ENCODE measurements at regions not wholly inside any gene's neighbourhood (a gene's known extent, or its start where the extent isn't known, plus 50 kb on each side); places are given as distances from the start of the nearest gene placed in this dataset.

GRCh38 chr11:100575860-100576717 is 111.0 kb upstream of the ARHGAP42 start:
- Histone ChIP-seq H3K27me3 (ENCODE audit: control insufficient read depth in 2 of 2, insufficient read depth in 2 of 2, low read length in 2 of 2) (no peaks in the 10 kb centered on the region), H3K4me3 (ENCODE audit: low read length in 2 of 2) (no peak overlapping the region), H3K9ac (ENCODE audit: low read depth in 1 of 2, low read length in 2 of 2) (no peak overlapping the region), H3K27ac (ENCODE audit: low read depth in 2 of 2, low read length in 2 of 2) (no peak overlapping the region), H3K9me3 (ENCODE audit: control insufficient read depth in 2 of 2, low read length in 2 of 2) (no peaks in the 10 kb centered on the region), H3K4me1 (ENCODE audit: control insufficient read depth in 2 of 2, insufficient read depth in 2 of 2, low read length in 2 of 2) (no peaks in the 10 kb centered on the region), H3K36me3 (ENCODE audit: control insufficient read depth in 2 of 2, insufficient read depth in 2 of 2, low read length in 2 of 2) (no peaks in the 10 kb centered on the region)

- H3K27ac ChIP-seq (ENCODE audit: low read depth in 2 of 2, low read length in 2 of 2), result no peak overlapping the region
- no peaks in the 10 kb centered on the region for H3K9me3 ChIP-seq (ENCODE audit: control insufficient read depth in 2 of 2, low read length in 2 of 2)
- H3K4me1 ChIP-seq (ENCODE audit: control insufficient read depth in 2 of 2, insufficient read depth in 2 of 2, low read length in 2 of 2), result no peaks in the 10 kb centered on the region
- H3K36me3 ChIP-seq (ENCODE audit: control insufficient read depth in 2 of 2, insufficient read depth in 2 of 2, low read length in 2 of 2), result no peaks in the 10 kb centered on the region
- H3K4me3 ChIP-seq (ENCODE audit: low read length in 2 of 2), result no peak overlapping the region
- no peak overlapping the region for H3K9ac ChIP-seq (ENCODE audit: low read depth in 1 of 2, low read length in 2 of 2)
- no peaks in the 10 kb centered on the region for H3K27me3 ChIP-seq (ENCODE audit: control insufficient read depth in 2 of 2, insufficient read depth in 2 of 2, low read length in 2 of 2)
Measured at GRCh38 chr11:100576718-100577021, 110.4 kb upstream of the ARHGAP42 start.

- Histone ChIP-seq H3K4me3 (ENCODE audit: low read length in 2 of 2) (no peak overlapping the region), H3K4me1 (ENCODE audit: control insufficient read depth in 2 of 2, insufficient read depth in 2 of 2, low read length in 2 of 2) (no peaks in the 10 kb centered on the region), H3K27ac (ENCODE audit: low read depth in 2 of 2, low read length in 2 of 2) (no peak overlapping the region), H3K36me3 (ENCODE audit: control insufficient read depth in 2 of 2, insufficient read depth in 2 of 2, low read length in 2 of 2) (no peaks in the 10 kb centered on the region), H3K27me3 (ENCODE audit: control insufficient read depth in 2 of 2, insufficient read depth in 2 of 2, low read length in 2 of 2) (peaks cover 0 to 3% of the 10 kb centered on the region in 2 donors), H3K9ac (ENCODE audit: low read depth in 1 of 2, low read length in 2 of 2) (no peak overlapping the region), H3K9me3 (ENCODE audit: control insufficient read depth in 2 of 2, low read length in 2 of 2) (no peaks in the 10 kb centered on the region)
Measured at GRCh38 chr11:100578831-100579311, 108.2 kb upstream of the ARHGAP42 start.

- H3K4me1 ChIP-seq (ENCODE audit: control insufficient read depth in 2 of 2, insufficient read depth in 2 of 2, low read length in 2 of 2), result no peaks in the 10 kb centered on the region
- peaks cover 0 to 3% of the 10 kb centered on the region in 2 donors for H3K27me3 ChIP-seq (ENCODE audit: control insufficient read depth in 2 of 2, insufficient read depth in 2 of 2, low read length in 2 of 2)
- H3K36me3 ChIP-seq (ENCODE audit: control insufficient read depth in 2 of 2, insufficient read depth in 2 of 2, low read length in 2 of 2), result no peaks in the 10 kb centered on the region
- no peak overlapping the region for H3K27ac ChIP-seq (ENCODE audit: low read depth in 2 of 2, low read length in 2 of 2)
- no peak overlapping the region for H3K9ac ChIP-seq (ENCODE audit: low read depth in 1 of 2, low read length in 2 of 2)
- H3K4me3 ChIP-seq (ENCODE audit: low read length in 2 of 2), result no peak overlapping the region
- H3K9me3 ChIP-seq (ENCODE audit: control insufficient read depth in 2 of 2, low read length in 2 of 2), result no peaks in the 10 kb centered on the region
Measured at GRCh38 chr11:100581318-100581717, 105.8 kb upstream of the ARHGAP42 start.

- H3K36me3 ChIP-seq (ENCODE audit: control insufficient read depth in 2 of 2, insufficient read depth in 2 of 2, low read length in 2 of 2), result no peaks in the 10 kb centered on the region
- H3K9me3 ChIP-seq (ENCODE audit: control insufficient read depth in 2 of 2, low read length in 2 of 2), result no peaks in the 10 kb centered on the region
- no peaks in the 10 kb centered on the region for H3K4me1 ChIP-seq (ENCODE audit: control insufficient read depth in 2 of 2, insufficient read depth in 2 of 2, low read length in 2 of 2)
- H3K4me3 ChIP-seq (ENCODE audit: low read length in 2 of 2), result no peak overlapping the region
- no peak overlapping the region for H3K27ac ChIP-seq (ENCODE audit: low read depth in 2 of 2, low read length in 2 of 2)
- H3K9ac ChIP-seq (ENCODE audit: low read depth in 1 of 2, low read length in 2 of 2), result no peak overlapping the region
- peaks cover 0 to 3% of the 10 kb centered on the region in 2 donors for H3K27me3 ChIP-seq (ENCODE audit: control insufficient read depth in 2 of 2, insufficient read depth in 2 of 2, low read length in 2 of 2)
Measured at GRCh38 chr11:100584201-100584985, 102.7 kb upstream of the ARHGAP42 start.

- Histone ChIP-seq H3K27me3 (ENCODE audit: control insufficient read depth in 2 of 2, insufficient read depth in 2 of 2, low read length in 2 of 2) (peaks cover 0 to 3% of the 10 kb centered on the region in 2 donors), H3K4me1 (ENCODE audit: control insufficient read depth in 2 of 2, insufficient read depth in 2 of 2, low read length in 2 of 2) (no peaks in the 10 kb centered on the region), H3K9ac (ENCODE audit: low read depth in 1 of 2, low read length in 2 of 2) (no peak overlapping the region), H3K4me3 (ENCODE audit: low read length in 2 of 2) (no peak overlapping the region), H3K9me3 (ENCODE audit: control insufficient read depth in 2 of 2, low read length in 2 of 2) (no peaks in the 10 kb centered on the region), H3K27ac (ENCODE audit: low read depth in 2 of 2, low read length in 2 of 2) (no peak overlapping the region), H3K36me3 (ENCODE audit: control insufficient read depth in 2 of 2, insufficient read depth in 2 of 2, low read length in 2 of 2) (no peaks in the 10 kb centered on the region)
Measured at GRCh38 chr11:100585728-100586127, 101.4 kb upstream of the ARHGAP42 start.

- no peak overlapping the region for H3K27ac ChIP-seq (ENCODE audit: low read depth in 2 of 2, low read length in 2 of 2)
- no peak overlapping the region for H3K4me3 ChIP-seq (ENCODE audit: low read length in 2 of 2)
- H3K4me1 ChIP-seq (ENCODE audit: control insufficient read depth in 2 of 2, insufficient read depth in 2 of 2, low read length in 2 of 2), result no peaks in the 10 kb centered on the region
- H3K9me3 ChIP-seq (ENCODE audit: control insufficient read depth in 2 of 2, low read length in 2 of 2), result no peaks in the 10 kb centered on the region
- H3K36me3 ChIP-seq (ENCODE audit: control insufficient read depth in 2 of 2, insufficient read depth in 2 of 2, low read length in 2 of 2), result no peaks in the 10 kb centered on the region
- H3K27me3 ChIP-seq (ENCODE audit: control insufficient read depth in 2 of 2, insufficient read depth in 2 of 2, low read length in 2 of 2), result peaks cover 0 to 3% of the 10 kb centered on the region in 2 donors
- no peak overlapping the region for H3K9ac ChIP-seq (ENCODE audit: low read depth in 1 of 2, low read length in 2 of 2)
Measured at GRCh38 chr11:100586361-100587101, 100.6 kb upstream of the ARHGAP42 start.

- no peaks in the 10 kb centered on the region for H3K27me3 ChIP-seq (ENCODE audit: control insufficient read depth in 2 of 2, insufficient read depth in 2 of 2, low read length in 2 of 2)
- no peak overlapping the region for H3K9ac ChIP-seq (ENCODE audit: low read depth in 1 of 2, low read length in 2 of 2)
- no peaks in the 10 kb centered on the region for H3K9me3 ChIP-seq (ENCODE audit: control insufficient read depth in 2 of 2, low read length in 2 of 2)
- no peak overlapping the region for H3K27ac ChIP-seq (ENCODE audit: low read depth in 2 of 2, low read length in 2 of 2)
- no peak overlapping the region for H3K4me3 ChIP-seq (ENCODE audit: low read length in 2 of 2)
- H3K4me1 ChIP-seq (ENCODE audit: control insufficient read depth in 2 of 2, insufficient read depth in 2 of 2, low read length in 2 of 2), result no peaks in the 10 kb centered on the region
- H3K36me3 ChIP-seq (ENCODE audit: control insufficient read depth in 2 of 2, insufficient read depth in 2 of 2, low read length in 2 of 2), result no peaks in the 10 kb centered on the region
Measured at GRCh38 chr11:100592619-100593260, 94.3 kb upstream of the ARHGAP42 start.

- Histone ChIP-seq H3K4me3 (ENCODE audit: low read length in 2 of 2) (no peak overlapping the region), H3K9ac (ENCODE audit: low read depth in 1 of 2, low read length in 2 of 2) (no peak overlapping the region), H3K27me3 (ENCODE audit: control insufficient read depth in 2 of 2, insufficient read depth in 2 of 2, low read length in 2 of 2) (no peaks in the 10 kb centered on the region), H3K27ac (ENCODE audit: low read depth in 2 of 2, low read length in 2 of 2) (no peak overlapping the region), H3K36me3 (ENCODE audit: control insufficient read depth in 2 of 2, insufficient read depth in 2 of 2, low read length in 2 of 2) (no peaks in the 10 kb centered on the region), H3K4me1 (ENCODE audit: control insufficient read depth in 2 of 2, insufficient read depth in 2 of 2, low read length in 2 of 2) (no peaks in the 10 kb centered on the region), H3K9me3 (ENCODE audit: control insufficient read depth in 2 of 2, low read length in 2 of 2) (no peaks in the 10 kb centered on the region)
Measured at GRCh38 chr11:100593291-100593690, 93.8 kb upstream of the ARHGAP42 start.
